ENCODE measurements at regions not wholly inside any gene's neighbourhood (a gene's known extent, or its start where the extent isn't known, plus 50 kb on each side); places are given as distances from the start of the nearest gene placed in this dataset.
"Not testable (repeated sequence)": the region's sequence is repeated elsewhere in the genome, so short reads cannot be mapped to it uniquely, and the experiment has no call there.

DNA sequence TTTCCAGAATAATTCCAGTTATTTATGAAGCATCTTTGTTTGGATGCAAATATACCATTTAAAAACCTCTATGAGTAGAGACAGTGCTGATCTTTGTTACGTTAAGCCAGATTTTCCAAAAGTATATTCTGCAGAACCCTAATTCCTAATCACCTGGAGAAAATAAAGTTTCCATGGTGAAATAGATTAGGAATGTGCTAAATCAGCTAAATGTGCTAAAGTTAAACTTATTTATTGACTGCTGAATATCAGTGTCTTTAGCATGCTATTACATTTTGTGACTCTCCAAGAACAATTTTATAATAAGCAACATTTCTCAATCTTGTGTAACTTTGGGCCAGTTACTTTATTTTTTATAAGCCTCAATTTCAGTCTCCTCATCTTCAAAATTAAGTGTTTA, 196.3 kb upstream of the NFIA start:
- DNase-seq, result no peak

DNA sequence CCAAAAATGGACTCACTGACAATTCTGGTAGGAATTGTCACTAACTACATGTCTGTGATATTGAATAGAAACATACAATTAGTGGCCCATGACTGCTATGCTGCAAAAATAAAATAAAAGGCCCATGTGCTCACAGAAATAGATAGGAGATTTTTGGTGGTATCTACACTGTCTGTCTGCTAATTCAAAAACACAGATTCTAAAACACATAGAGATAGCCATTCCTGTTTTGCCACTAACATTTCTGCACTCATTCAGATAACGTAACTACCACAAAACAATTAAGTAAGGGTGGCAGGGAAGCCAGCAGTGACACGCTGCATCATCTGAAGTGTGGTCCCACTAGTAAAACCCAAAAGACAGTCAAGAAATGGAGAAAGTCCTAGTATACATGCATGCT, 202.2 kb upstream of the NFIA start:
- DNase-seq, result no peak

DNA sequence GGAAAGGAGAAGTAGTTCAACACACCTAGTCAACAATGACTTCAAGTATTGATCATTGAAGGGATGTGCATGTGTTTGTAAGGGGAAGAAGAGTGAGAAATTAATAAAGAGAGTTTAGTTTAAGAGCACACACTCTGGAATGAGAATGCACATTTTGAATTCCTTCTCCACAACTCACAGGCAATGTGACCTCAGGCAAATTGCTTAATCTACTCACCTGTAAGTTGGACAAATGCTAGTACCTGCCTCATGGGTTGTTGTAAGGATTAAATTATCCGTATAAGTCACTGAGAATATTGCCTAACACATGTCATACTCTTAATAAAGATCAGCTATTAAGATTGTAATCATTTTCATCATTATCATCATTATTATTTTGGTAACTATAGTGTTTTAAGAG, 204.0 kb upstream of the NFIA start:
- DNase-seq, result no peak

DNA sequence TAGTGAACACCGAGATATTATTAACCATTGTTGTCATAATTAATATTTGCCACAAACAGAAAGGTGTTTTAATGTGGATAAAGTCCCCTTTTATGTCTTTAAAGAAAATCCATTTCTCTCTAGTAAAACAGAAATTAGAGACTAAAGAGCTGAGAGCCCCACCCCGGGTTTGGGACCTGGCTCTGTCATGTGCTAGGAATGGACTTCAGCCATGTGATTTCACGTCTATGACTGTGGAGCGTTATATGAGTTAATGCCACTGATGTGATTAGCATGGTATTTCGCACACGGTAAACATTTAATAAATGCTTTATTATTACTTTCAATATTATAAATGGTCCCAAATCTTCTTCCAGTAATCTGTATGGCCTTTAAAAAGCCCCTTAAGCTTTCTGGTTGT, 205.0 kb upstream of the NFIA start:
- no peak for DNase-seq

DNA sequence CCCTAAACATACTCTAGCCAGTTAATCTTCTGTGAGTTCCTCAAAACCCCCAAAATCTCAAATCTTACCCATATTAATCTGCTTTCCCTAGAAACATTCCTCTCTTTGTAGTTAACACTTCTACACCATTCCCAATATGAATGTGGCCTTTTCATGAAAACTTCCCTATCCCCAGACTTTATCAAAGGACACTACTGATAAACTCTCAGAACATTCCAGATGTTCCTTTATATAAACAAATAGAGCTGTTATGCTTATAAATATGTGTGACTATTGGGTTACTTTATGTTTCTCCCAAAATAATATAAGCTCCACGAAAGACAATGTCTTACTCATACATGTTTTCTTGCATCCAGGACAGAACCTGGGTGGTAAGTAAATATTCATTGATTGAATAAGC, 205.4 kb upstream of the NFIA start:
- DNase-seq, result no peak

DNA sequence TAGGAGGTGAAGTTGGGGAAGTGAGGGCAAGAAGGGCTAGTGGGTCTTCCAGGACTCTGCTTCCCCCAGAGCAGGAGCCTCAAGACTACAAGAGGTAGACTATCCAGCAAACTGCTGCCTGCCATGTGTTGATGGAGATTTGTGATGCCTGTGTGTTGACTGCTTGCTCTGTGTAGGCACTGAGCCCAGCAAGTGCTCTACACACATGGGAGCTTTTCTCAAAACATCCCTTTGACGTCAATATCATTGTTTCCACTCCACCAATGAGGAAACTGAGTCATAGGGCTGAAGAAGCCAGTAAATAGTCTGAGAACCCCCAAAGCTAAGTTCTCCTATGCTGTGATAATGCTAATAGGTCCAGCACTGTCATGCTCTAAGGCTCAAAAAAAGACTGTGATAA, 207.2 kb upstream of the NFIA start:
- no peak for DNase-seq

DNA sequence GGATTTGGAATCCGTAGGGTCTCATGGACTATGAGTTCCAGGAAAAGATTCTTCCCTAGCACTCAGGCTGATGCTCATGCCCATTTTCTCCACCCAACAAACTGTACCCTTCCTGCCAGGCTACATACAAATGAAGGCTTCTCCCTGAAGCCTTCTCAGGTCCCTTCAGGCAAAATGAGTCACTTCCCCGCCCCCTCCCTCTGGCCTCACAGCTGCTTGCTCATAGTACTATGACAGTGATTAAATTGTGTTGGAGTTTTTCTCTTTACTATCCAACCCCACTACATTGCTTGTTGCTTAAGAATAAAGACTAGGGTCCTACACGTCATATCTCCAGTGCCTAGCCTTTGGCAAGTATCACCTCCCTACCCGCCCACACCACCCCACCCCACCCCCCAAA, 207.6 kb upstream of the NFIA start:
- DNase-seq, result no peak

DNA sequence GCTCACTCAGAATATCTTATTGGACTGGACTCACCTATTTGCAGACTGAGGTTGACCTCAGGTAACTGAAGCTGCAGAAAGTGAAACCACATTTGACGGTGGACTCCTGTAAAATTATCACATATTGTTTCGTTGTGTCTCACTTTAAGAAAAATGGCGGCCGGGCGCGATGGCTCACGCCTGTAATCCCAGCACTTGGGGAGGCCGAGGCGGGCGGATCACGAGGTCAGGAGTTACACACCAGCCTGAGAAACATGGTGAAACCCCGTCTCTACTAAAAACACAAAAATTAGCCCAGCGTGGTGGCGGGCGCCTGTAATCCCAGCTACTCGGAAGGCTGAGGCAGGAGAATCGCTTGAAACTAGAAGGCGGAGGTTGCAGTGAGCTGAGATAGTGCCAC, 209.0 kb upstream of the NFIA start:
- not testable (repeated sequence) for DNase-seq

DNA sequence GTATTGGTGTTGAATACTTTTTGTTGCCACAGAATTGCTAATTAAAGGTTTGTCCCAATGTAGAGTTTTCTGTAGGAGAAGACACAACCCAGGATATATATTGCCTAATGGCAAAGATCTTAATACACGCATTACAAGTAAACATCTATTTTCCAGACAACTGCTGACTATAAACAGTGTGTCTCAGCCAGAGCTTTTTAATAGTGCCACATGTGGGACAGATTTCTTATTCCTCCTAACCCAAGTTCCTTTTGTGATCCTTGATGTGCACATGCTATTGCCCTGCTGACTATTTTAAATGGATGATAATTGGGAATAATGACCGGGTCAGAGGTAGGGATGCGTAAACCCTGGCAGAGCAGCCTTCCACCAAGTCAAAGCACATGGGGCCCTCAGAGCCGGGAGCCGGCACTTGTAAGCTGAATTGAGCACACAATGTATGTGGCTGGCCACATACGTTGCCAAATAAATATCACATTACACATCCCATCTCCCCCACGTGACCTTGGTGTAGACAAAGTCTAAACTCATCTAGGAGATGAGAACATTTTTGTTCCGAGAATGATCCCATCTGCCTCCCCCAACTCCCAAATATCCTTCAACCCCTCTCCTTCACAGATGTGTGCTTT, 209.8 kb upstream of the NFIA start:
- DNase-seq, result no peak

DNA sequence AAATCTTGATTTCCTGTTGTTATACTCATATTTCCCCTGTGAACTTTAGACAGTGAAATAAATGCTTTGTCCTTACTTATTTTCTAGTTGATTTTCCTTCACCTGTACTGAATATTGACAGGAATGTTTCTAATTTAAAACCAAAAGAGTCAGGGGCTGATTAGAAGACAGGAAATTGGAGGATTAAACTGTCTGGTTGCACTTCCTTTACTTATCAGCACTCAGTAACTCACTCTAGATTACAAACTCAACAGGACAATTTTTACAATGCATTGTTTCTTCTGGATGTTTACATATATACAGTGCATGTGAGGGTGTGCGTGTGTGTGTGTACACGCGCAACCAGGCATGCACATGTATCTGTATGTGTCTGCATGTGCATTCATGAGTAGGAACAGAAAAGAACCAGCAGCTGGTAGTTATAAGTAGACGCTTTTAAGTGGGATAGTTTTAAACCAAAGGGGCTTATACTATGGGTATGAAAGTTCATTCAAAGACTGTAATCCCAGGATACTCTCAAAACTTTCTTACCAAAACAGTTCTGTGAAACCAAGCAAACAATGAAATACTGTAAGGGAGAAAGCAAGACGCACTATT, 212.0 kb upstream of the NFIA start:
- no peak for DNase-seq

DNA sequence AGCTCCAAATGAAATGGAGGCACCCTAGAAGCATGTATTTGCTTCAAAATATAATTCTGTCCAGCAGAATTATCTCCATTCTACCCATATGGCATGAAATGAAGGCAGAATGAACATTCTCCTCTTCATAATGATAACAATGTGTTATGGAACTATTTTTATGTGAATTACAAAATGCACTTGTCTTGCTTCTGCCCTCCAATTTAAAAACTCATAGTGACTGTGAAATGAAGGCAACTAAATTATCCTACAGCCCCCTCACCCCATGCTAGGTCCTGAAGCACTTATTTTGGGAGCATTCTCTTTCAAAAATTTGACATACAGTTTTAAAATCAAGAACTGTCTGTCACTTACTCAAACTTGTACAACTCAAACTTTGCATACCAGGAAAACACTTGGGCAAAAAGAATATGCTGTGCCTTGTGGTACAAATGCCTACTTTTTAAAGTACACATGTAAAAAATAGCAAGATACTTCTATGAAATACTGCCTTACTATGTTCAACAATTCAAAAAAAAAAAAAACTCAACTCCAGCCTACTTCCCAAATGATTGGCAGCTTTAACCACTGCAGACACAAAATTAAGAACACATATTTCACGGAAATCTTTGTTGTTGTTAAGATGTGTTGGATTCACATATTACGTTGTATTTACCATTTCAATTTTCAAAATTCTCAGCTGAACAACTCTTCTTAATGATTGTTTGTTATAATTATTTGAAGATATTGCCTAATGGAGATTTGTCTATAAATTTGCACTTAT, 213.3 kb upstream of the NFIA start:
- DNase-seq, result no peak

DNA sequence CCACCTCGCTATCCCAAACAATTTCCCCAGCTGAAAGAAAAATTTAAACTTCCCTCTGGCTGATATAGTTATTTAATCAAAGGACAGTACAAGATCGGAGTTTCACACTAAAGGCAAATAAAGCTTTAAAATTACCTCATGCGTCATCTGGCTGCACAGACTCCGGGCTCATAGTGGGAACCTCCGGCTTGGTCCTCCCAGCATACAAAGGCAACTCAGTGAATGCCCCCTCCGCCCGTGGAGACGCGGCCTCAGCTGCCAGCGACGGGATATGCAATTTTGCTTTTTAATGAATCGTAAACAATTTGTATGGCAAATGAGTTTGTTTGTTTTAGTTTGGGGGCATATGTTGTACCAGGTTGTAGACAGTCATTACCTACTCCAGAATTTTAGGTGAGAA, 214.6 kb upstream of the NFIA start:
- DNase-seq, result no peak

DNA sequence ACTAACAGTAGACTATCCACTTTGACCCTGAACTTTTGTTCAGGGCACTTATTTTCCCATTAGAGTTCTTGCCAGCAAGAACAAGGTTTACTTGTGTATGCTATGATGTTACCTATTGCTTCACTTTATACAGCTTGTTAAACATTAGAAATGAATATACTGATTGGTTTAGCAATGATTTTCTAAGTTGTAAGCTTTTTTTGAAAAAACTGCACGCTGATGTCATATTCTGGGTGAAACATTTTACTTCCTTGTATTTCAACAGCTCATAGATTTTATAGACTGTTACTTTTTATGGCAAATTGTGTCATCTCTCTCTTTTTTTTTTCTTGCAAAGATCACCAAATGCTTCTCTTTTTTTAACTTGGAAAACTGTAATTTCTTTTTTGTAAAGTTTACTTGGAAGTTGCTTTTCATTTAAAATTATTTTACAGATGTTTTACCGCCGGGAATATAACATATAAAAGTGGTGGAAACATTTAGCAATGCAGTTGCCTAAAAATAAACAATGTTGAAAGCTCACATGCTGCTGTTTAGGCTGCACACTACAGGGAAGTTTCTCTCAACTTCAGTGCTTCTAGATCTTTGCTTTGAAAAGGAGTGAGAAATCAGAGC, 215.3 kb upstream of the NFIA start:
- DNase-seq, result no peak

DNA sequence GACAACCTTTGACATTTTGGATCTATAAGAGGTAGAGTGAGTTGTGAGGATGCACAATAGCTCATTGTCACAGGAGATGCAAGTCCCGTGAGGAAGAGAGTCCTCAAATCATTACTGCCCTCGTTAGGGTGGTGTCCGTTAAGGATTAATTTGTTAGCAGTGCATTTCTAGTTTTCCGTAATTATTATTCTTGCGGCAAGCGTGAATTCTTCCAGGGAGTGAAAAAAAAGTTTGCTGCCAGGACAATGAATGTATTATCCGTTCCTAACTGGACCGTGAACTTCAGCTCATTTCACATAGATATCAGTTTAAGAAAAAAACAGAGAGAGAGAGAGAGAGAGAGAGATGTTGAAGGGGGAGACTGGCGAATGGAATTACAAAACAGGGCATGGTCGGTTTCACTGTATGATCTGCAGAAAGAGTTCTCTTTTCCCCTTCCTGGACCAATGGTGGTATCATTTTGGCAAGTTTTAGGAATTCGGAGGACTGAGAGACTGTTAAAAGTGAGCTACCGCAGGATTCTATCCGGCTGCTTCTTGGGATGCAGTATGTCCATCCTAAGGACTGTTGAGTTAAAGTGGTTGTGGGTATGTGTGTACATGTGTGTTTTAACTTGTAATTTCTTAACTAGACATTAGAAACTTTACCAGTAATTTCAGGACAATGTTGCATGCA, 216.0 kb upstream of the NFIA start:
- DNase-seq, result no peak

DNA sequence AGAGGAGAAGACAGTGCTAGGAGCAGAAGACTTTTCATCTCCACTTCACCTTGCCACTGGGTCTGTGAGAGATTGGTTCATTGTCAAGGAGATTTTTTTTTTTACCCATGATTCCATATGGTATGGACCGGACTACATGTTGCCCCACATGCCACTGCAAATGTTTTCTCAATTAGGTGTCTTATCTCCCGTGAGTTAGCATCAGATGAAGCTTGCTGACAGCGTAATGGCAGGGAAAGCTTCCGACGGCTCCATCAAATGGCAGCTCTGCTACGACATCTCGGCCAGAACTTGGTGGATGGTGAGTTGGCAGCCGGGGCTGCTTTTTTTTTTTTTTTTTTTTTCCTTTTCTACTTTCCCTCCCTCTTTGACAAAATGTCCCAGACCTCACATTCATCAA, 217.2 kb upstream of the NFIA start:
- DNase-seq, result no peak

DNA sequence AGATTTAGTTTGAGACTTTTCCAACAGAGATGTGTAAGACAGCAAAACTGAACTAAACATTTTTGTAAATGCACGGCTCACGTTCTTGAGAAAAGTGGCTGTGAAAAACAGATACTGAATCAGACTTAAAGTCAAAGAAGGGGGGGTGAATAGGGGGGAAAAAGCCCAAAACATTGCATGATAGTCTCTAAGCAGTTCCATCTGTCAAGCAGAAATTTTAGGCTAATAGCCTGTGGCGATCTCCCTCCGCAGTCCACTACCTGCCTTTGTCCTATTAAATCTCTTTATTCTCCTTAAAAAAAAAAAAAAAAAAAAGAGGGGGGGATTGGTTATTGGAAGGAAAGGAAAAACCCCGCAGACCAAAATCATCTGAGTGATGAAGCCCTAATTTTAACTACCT, 217.6 kb upstream of the NFIA start:
- DNase-seq, result no peak

DNA sequence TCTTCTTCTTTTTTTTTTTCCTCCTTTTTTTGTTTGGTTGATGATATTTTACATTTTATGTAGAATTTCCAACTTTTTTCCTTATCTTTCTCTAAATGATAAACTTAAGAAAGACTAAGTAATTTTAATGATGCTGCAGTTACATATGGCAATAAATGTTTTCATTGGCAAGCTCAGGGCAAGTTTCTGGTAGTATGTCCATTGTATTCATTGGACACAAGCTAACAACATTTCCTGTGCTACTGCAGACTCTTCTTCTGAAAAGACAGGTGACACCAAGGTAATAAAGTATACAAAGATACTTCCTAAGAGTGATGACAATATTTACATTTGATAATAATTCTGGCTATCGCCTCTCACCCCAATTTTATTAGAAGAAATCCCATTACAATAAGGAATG, 219.2 kb upstream of the NFIA start:
- no peak for DNase-seq

DNA sequence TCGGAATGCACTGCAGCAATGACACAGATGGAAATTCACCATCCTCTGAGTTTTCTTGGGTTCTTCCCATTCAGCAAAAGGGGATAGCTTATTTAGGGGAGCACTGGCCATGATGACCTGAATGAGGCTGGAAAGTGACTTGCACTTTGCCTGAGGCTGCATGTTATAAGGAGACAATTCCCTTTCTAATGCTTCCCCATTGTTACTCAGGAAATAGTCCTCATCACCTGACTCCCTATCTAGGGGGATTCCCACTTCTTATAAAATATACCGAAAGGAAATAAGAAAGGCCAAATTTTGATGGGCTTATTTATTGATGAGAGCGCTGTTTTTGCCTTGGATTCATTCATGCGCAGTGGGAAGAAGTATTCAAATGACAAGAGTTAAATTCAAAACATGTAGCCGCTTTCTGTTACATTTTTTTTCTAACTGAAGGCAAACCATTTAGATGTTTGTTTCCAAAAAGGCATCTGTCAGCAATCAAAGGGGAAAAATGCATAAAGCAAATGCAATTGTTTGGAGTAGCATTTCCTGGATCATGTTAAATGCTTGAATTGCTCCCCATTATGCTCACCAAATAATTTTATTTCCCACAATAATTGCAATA, 220.3 kb upstream of the NFIA start:
- DNase-seq, result no peak

DNA sequence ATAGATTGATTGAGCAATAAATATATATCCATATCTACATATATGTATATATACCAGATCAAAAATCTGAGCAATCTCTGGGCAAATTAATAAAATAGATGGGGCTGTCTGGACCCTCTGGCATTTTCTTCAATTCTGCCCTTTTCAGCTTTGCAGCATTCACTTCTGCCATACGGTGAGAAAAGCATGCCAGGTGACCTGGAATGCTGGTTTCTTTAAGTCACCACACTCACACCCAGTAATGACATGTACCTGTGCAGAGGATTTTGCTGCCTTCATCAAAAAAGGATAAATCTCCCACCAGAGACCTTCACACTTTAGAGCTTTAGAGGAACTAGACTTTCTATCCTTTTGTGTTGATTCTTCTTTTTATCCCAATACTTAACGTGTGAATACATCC, 223.2 kb upstream of the NFIA start:
- DNase-seq, result no peak

DNA sequence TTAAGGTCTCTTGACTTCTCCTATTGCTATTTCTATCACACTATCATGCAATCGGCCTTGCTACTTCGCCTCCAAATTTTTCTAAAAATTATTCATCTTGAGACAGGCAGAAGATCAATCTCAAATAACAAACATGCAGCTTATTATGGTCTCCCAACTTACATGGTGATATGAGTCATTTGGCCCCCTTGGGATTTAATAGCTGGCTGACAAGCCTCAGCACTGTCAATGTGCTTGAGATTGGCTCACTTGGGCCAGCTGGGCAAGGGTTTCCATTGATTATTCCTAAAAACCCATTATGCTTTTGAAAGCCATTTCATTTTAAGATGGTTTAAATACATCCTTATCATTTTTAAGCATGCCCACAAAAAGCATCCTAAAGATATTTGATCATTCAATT, 224.5 kb upstream of the NFIA start:
- no peak for DNase-seq

DNA sequence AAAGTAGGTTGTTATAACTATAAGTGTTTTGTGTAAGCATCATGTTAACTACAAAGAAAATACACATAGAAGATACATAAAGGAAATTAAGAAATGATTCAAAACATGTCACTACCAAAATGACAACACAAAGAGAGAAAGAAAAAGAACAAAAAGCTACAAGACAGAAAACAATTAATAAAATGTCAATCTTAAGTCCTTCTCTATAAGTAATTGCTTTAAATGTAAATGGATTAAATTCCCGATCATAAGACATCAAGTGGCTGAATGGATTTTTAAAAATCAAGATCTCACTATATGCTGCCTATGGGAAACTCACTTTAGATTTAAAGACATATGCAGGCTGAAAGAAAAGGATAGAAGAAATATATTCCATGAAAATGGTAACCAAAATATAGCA, 232.3 kb upstream of the NFIA start:
- DNase-seq, result no peak

DNA sequence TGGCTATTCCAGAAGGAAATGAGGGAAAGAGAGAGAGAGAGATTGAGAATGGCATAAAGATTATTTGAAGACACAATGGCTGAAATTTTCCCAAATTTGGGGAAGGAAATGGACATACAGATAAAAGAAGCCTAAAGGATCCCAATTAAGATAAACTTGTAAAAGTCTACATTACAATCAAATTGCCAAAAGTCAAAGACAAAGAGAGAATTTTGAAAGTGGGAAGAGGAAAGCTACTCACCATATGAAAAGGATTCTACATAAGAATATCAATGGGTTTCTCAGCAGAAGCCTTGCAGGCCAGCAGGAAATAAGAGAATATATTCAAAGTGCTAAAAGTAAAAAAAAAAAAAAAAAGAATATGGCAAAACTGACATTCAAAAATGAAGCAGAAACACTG, 233.0 kb upstream of the NFIA start:
- no peak for DNase-seq

DNA sequence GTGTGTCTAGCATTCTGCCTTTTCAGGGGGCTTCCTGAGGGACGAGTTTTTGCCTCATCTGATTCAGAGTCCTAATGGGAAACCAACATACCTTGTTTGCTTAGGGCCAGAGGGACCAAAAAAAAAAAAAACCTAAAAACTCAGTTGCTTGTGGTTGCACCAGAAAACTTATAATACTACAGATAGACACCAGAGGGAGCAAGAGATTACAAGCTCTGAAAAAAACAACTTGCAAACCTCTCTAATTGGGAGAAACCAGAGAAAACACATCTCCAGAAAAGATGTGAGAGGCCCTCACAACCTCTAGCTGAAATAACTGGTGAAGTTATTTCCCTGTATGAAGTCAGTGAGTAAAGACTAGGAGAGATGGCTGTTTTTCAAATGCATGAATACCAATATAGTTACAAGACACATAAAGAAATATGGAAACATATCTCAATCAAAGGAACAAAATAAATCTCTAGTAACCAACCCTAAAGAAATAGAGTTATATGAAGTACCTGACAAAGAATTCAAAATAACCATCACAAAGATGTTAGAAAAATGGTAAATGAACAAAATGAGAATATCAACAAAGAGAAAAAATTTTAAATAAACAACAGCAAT, 233.7 kb upstream of the NFIA start:
- no peak for DNase-seq
